BJ (cell line): ENCODE measurements at regions not wholly inside any gene's neighbourhood (a gene's known extent, or its start where the extent isn't known, plus 50 kb on each side); places are given as distances from the start of the nearest gene placed in this dataset.

Source experiments
- CTCF ChIA-PET: fragments of 350-600 bp; formaldehyde crosslinking; extraction: SDS; loops from one replicate; lab custom pipeline; 2021; ENCODE audit warnings: antibody characterized with exemption, inconsistent platforms; lab: Yijun Ruan, JAX
- POLR2A ChIA-PET: fragments of 300-600 bp; sonication (Branson Sonifier 250); formaldehyde crosslinking; extraction: SDS; loops from one replicate; lab custom pipeline; 2021; ENCODE audit warnings: antibody characterized with exemption; lab: Charles Lee
- DNase-seq: peaks from one replicate; pipeline ENCODE4 v3.0.0-alpha.2; 2011; ENCODE audit warnings: low read depth
- H3K27me3 ChIP-seq: 2 replicates; pipeline ENCODE4 v1.6.0; 2011; ENCODE audit warnings: low read length; ENCODE audit not compliant: control insufficient read depth, insufficient read depth
- H3K36me3 ChIP-seq: 2 replicates; pipeline ENCODE4 v1.5.1; 2011; ENCODE audit warnings: low read length; ENCODE audit not compliant: control insufficient read depth, insufficient read depth
- H3K4me3 ChIP-seq: 2 replicates; pipeline ENCODE4 v1.5.1; 2011; ENCODE audit warnings: low read depth, mild to moderate bottlenecking, control low read depth, low read length
- CTCF ChIP-seq: IDR thresholded peaks from 2 replicates; pipeline ENCODE4 v1.5.1; 2011; ENCODE audit warnings: low read depth, mild to moderate bottlenecking, control low read depth, inconsistent platforms, low read length, moderate library complexity; ENCODE audit not compliant: insufficient read depth

DNA sequence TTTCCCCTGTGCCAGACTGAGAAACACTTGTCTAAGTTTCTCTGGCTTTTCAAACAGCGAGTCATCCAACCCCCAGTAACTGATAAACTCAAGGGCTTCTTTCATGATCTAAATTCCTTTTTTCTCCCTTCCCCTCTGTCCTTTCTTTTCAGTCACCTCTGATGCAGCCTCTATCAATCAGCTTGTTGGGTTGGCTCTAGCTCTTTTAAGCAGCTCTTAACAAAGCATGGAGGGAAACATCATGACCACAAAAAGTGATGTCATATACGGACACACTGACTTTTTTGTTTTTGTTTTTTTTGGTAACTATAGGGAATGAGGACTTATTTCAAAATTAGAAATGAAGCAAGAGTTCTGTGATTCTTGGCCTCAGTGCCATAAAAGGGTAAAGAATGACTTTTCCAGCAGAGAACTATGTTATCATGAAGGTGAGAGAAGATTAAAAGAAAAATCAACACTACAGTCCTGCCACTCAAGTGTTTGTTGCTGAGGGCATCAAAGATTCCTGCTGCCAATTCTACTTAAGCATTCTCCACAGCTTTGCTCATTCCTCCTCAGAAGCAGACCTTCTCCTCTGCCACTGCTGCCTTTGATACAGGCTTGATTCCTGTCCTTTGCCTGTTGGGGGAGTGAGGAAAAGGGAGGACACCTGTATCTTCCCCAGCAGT lies 457.0 kb upstream of the ONECUT1 start:
- H3K36me3 ChIP-seq: no peaks in the 10 kb centered on the region
- no peak overlapping the region for H3K4me3 ChIP-seq
- no peak for TF ChIP-seq CTCF
- DNase-seq: no peak
- POLR2A ChIA-PET: no interaction called here
- CTCF ChIA-PET: no interaction called here
- no peaks in the 10 kb centered on the region for H3K27me3 ChIP-seq

- no peak for DNase-seq
- POLR2A ChIA-PET: no interaction called here
- no peak overlapping the region for H3K4me3 ChIP-seq
These were observed 456.3 kb upstream of the ONECUT1 start for GRCh38 chr15:53246404-53246803.

DNA sequence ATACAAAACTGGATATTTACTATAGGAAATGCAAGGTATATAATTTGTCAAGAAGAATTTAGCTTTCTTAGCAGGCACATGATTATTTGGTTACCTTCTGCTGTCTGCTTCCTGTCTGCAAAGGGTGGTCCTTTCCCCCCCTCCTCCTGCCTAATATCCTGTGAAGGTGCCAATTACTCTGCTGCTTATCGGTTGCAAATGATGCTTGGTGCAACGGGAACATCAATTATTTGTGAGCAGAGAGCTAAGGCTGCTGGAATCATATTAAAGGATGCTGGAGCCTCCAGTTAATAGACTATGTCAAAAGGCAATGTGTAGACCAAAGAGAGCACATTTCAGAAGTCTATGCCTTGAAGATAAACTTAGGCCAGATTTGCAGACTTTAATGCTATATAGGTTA lies 443.7 kb upstream of the ONECUT1 start:
- no peak for TF ChIP-seq CTCF
- ChIA-PET CTCF (no interaction called here), POLR2A (no interaction called here)
- no peaks in the 10 kb centered on the region for H3K27me3 ChIP-seq
- DNase-seq: no peak
- no peak overlapping the region for H3K4me3 ChIP-seq
- no peaks in the 10 kb centered on the region for H3K36me3 ChIP-seq

More at GRCh38 chr15:53246404-53246803, 456.3 kb upstream of the ONECUT1 start:
- CTCF ChIA-PET: no interaction called here
- H3K27me3 ChIP-seq: no peaks in the 10 kb centered on the region
- H3K36me3 ChIP-seq: no peaks in the 10 kb centered on the region
- TF ChIP-seq CTCF: no peak

DNA sequence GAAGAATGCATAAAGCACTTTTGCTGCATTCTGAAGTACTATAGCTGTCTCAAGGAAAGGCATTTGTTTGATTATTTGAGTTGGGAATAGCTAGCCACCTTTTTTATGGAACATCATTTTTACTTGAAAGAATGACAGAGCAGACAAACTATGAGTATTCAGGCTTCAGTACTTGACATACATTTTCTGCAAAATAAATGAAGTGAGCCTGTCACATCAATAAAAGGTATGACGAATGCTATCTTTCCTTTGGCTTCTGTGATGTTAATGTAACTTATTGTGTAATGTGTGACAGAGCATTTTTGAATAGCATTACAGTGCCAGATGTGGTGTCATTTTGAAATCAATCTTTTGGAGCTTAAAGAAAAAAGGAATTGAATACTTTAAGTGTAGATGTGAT lies 440.3 kb upstream of the ONECUT1 start:
- Histone ChIP-seq H3K27me3 (no peaks in the 10 kb centered on the region), H3K36me3 (no peaks in the 10 kb centered on the region), H3K4me3 (no peak overlapping the region)
- DNase-seq: no peak
- ChIA-PET POLR2A (no interaction called here), CTCF (interaction anchor here (0.6 kb wide), 1 partner anchor 1511 kb away, joined by 3 read pairs; no protein-coding TSS in a partner anchor)
- TF ChIP-seq CTCF: no peak

- H3K27me3 ChIP-seq: no peaks in the 10 kb centered on the region
- H3K4me3 ChIP-seq: no peak overlapping the region
- no peak for TF ChIP-seq CTCF
- ChIA-PET CTCF (no interaction called here), POLR2A (no interaction called here)
- no peaks in the 10 kb centered on the region for H3K36me3 ChIP-seq
- DNase-seq: no peak
These were observed 436.4 kb upstream of the ONECUT1 start for GRCh38 chr15:53226559-53226958.
